Liver (tissue), 8 donors: ENCODE measurements at regions not wholly inside any gene's neighbourhood (a gene's known extent, or its start where the extent isn't known, plus 50 kb on each side); places are given as distances from the start of the nearest gene placed in this dataset.

Source experiments
- DNase-seq: peaks from one replicate; pipeline ENCODE4 v3.0.0-alpha.2; 2017; ENCODE audit warnings: low spot score
- H3K27ac ChIP-seq, 2 donors: one replicate each; pipeline ENCODE4 v1.7.0; 2013; ENCODE audit warnings: inconsistent platforms in 2 of 2, low read length in 2 of 2, control low read depth in 1 of 2, low read depth in 1 of 2, mild to moderate bottlenecking in 1 of 2
- H3K27me3 ChIP-seq, 4 donors: one replicate each; pipeline versions ENCODE4 v1.6.1 to v1.7.0; 2013; ENCODE audit warnings: low read length in 3 of 4, inconsistent platforms in 1 of 4, mild to moderate bottlenecking in 1 of 4, moderate library complexity in 1 of 4; ENCODE audit not compliant: control insufficient read depth in 4 of 4, insufficient read depth in 4 of 4
- H3K36me3 ChIP-seq, 4 donors: one replicate each; pipeline versions ENCODE4 v1.6.1 to v1.7.0; 2013; ENCODE audit warnings: low read length in 3 of 4, mild to moderate bottlenecking in 3 of 4, low read depth in 1 of 4, moderate library complexity in 1 of 4; ENCODE audit not compliant: control insufficient read depth in 4 of 4, insufficient read depth in 3 of 4
- H3K4me1 ChIP-seq, 4 donors: one replicate each; pipeline versions ENCODE4 v1.6.1 to v1.7.0; 2013; ENCODE audit warnings: low read length in 3 of 4, mild to moderate bottlenecking in 3 of 4, moderate library complexity in 1 of 4; ENCODE audit not compliant: control insufficient read depth in 4 of 4, insufficient read depth in 4 of 4
- H3K4me3 ChIP-seq, 3 donors: one replicate each; pipeline versions ENCODE4 v1.6.1 to v1.7.0; 2013; ENCODE audit warnings: low read length in 3 of 3, control low read depth in 1 of 3, low read depth in 1 of 3, mild to moderate bottlenecking in 1 of 3
- H3K9ac ChIP-seq, 2 donors: one replicate each; pipeline ENCODE4 v1.7.0; 2013; ENCODE audit warnings: low read length in 2 of 2, mild to moderate bottlenecking in 2 of 2, moderate library complexity in 2 of 2, control low read depth in 1 of 2, low read depth in 1 of 2
- H3K9me3 ChIP-seq, 4 donors: one replicate each; pipeline versions ENCODE4 v1.6.1 to v1.7.0; 2013; ENCODE audit warnings: low read length in 3 of 4; ENCODE audit not compliant: control insufficient read depth in 4 of 4
- ATF3 ChIP-seq: IDR thresholded peaks from 2 replicates; pipeline ENCODE4 v1.6.1; 2016; ENCODE audit warnings: antibody characterized with exemption
- CTCF ChIP-seq: fragments of 150-350 bp; IDR thresholded peaks from 2 replicates; pipeline ENCODE4 v1.5.1; 2017; ENCODE audit warnings: improper control_type of control experiment, low read depth, low read length; ENCODE audit not compliant: missing input control
- EGR1 ChIP-seq, 2 donors: IDR thresholded peaks; 2 replicates each; pipeline ENCODE4 v1.6.1; 2016 to 2018; ENCODE audit warnings: antibody characterized with exemption in 2 of 2, low read depth in 2 of 2
- FOXA1 ChIP-seq: IDR thresholded peaks from 2 replicates; pipeline ENCODE4 v1.6.1; 2016; ENCODE audit warnings: antibody characterized with exemption
- FOXA2 ChIP-seq: IDR thresholded peaks from 2 replicates; pipeline ENCODE4 v1.6.1; 2016; ENCODE audit warnings: antibody characterized with exemption
- GABPA ChIP-seq, 2 donors: IDR thresholded peaks in 1 of 2; conservative IDR thresholded peaks in 1 of 2; 2 replicates each; pipeline ENCODE4 v1.6.1; 2016; ENCODE audit warnings: antibody characterized with exemption in 2 of 2, mild to moderate bottlenecking in 1 of 2, moderate library complexity in 1 of 2
- HNF4A ChIP-seq, 2 donors: conservative IDR thresholded peaks; 2 replicates each; pipeline ENCODE4 v1.6.1; 2016; ENCODE audit warnings: antibody characterized with exemption in 2 of 2, mild to moderate bottlenecking in 2 of 2
- HNF4G ChIP-seq: IDR thresholded peaks from 2 replicates; pipeline ENCODE4 v1.6.1; 2016; ENCODE audit warnings: antibody characterized with exemption
- JUND ChIP-seq, 2 donors: IDR thresholded peaks; 2 replicates each; pipeline ENCODE4 v1.6.1; 2016; ENCODE audit warnings: antibody characterized with exemption in 2 of 2
- NR2F2 ChIP-seq: IDR thresholded peaks from 2 replicates; pipeline ENCODE4 v1.6.1; 2016; ENCODE audit warnings: antibody characterized with exemption
- RAD21 ChIP-seq, 2 donors: IDR thresholded peaks; 2 replicates each; pipeline ENCODE4 v1.6.1; 2016; ENCODE audit warnings: antibody characterized with exemption in 2 of 2, mild to moderate bottlenecking in 2 of 2
- REST ChIP-seq: IDR thresholded peaks from 2 replicates; pipeline ENCODE4 v1.6.1; 2016; ENCODE audit warnings: antibody characterized with exemption, mild to moderate bottlenecking
- RXRA ChIP-seq, 2 donors: IDR thresholded peaks; 2 replicates each; pipeline ENCODE4 v1.6.1; 2017 to 2018; ENCODE audit warnings: antibody characterized with exemption in 2 of 2, mild to moderate bottlenecking in 1 of 2
- SP1 ChIP-seq: IDR thresholded peaks from 2 replicates; pipeline ENCODE4 v1.6.1; 2018; ENCODE audit warnings: antibody characterized with exemption, mild to moderate bottlenecking
- TAF1 ChIP-seq: conservative IDR thresholded peaks from 2 replicates; pipeline ENCODE4 v1.6.1; 2016; ENCODE audit warnings: antibody characterized with exemption, mild to moderate bottlenecking
- YY1 ChIP-seq: IDR thresholded peaks from 2 replicates; pipeline ENCODE4 v1.6.1; 2016; ENCODE audit warnings: antibody characterized with exemption, mild to moderate bottlenecking
- WGBS: extraction: QIAGEN DNeasy Blood & Tissue Kit; methylation state at CpG from one replicate; pipeline ENCODE4 v1.1.7; 2013; 5-methylcytosine and 5-hydroxymethylcytosine counted together
- TF ChIP-seq, protein P1 (sequence below): IDR thresholded peaks from 2 replicates; pipeline ENCODE4 v1.6.1; 2016; ENCODE audit warnings: antibody characterized with exemption
- TF ChIP-seq, protein P2 (sequence below): IDR thresholded peaks from 2 replicates; pipeline ENCODE4 v1.6.1; 2016; ENCODE audit warnings: antibody characterized with exemption
- donor health status: healthy.
- donor health status: healthy.
- donor health status: healthy.
- donor health status: healthy.
- donor health status: healthy.

GRCh38 chr4:93894995-93895394 is 66.4 kb downstream of the ATOH1 start:
- no peaks in the 10 kb centered on the region for H3K36me3 ChIP-seq
- 50% methylated on average over 2 of the region's 2 CpGs for WGBS
- TF ChIP-seq HNF4G (no peak), RAD21 (IDR thresholded peaks at IDR 0.05) (no peak), NR2F2 (no peak), ATF3 (no peak), RXRA (IDR thresholded peaks at IDR 0.05) (no peak), EGR1 (IDR thresholded peaks at IDR 0.05; ENCODE audit: low read depth in 2 of 2) (no peak), TAF1 (no peak), CTCF (no peak), SP1 (no peak), FOXA2 (no peak), HNF4A (conservative IDR thresholded peaks at IDR 0.05) (no peak), JUND (IDR thresholded peaks at IDR 0.05) (no peak), REST (no peak), GABPA (IDR thresholded peaks at IDR 0.05 in 1 of 2, conservative IDR thresholded peaks at IDR 0.05 in 1 of 2) (no peak), YY1 (no peak), FOXA1 (no peak)
- TF ChIP-seq, protein P1, sequence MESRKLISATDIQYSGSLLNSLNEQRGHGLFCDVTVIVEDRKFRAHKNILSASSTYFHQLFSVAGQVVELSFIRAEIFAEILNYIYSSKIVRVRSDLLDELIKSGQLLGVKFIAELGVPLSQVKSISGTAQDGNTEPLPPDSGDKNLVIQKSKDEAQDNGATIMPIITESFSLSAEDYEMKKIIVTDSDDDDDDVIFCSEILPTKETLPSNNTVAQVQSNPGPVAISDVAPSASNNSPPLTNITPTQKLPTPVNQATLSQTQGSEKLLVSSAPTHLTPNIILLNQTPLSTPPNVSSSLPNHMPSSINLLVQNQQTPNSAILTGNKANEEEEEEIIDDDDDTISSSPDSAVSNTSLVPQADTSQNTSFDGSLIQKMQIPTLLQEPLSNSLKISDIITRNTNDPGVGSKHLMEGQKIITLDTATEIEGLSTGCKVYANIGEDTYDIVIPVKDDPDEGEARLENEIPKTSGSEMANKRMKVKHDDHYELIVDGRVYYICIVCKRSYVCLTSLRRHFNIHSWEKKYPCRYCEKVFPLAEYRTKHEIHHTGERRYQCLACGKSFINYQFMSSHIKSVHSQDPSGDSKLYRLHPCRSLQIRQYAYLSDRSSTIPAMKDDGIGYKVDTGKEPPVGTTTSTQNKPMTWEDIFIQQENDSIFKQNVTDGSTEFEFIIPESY: no peak
- TF ChIP-seq, protein P2, sequence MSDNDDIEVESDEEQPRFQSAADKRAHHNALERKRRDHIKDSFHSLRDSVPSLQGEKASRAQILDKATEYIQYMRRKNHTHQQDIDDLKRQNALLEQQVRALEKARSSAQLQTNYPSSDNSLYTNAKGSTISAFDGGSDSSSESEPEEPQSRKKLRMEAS: no peak

GRCh38 chr4:93896516-93896915 is 68.0 kb downstream of the ATOH1 start:
- WGBS: 43% methylated on average over 1 of the region's 1 CpG
- no peak for DNase-seq
- H3K27me3 ChIP-seq: peaks cover 0 to 2% (median 1%) of the 10 kb centered on the region in 4 donors
- no peak overlapping the region for H3K27ac ChIP-seq
- H3K9ac ChIP-seq: no peak overlapping the region
- no peaks in the 10 kb centered on the region for H3K36me3 ChIP-seq
- H3K9me3 ChIP-seq: no peaks in the 10 kb centered on the region
- no peak overlapping the region for H3K4me3 ChIP-seq
- no peaks in the 10 kb centered on the region for H3K4me1 ChIP-seq
- TF ChIP-seq HNF4G: no peak
- no peak for TF ChIP-seq SP1
- TF ChIP-seq HNF4A (conservative IDR thresholded peaks at IDR 0.05): no peak
- TF ChIP-seq TAF1: no peak
- TF ChIP-seq RXRA (IDR thresholded peaks at IDR 0.05): no peak
- TF ChIP-seq, protein P2: no peak
- no peak for TF ChIP-seq EGR1 (IDR thresholded peaks at IDR 0.05; ENCODE audit: low read depth in 2 of 2)
- TF ChIP-seq GABPA (IDR thresholded peaks at IDR 0.05 in 1 of 2, conservative IDR thresholded peaks at IDR 0.05 in 1 of 2): no peak
- TF ChIP-seq YY1: no peak
- no peak for TF ChIP-seq REST
- no peak for TF ChIP-seq ATF3
- no peak for TF ChIP-seq FOXA1
- no peak for TF ChIP-seq RAD21 (IDR thresholded peaks at IDR 0.05)
- no peak for TF ChIP-seq NR2F2

More at GRCh38 chr4:93894995-93895394, 66.4 kb downstream of the ATOH1 start:
- peaks cover 0 to 2% (median under 1%) of the 10 kb centered on the region in 4 donors for H3K27me3 ChIP-seq
- no peaks in the 10 kb centered on the region for H3K4me1 ChIP-seq
- no peak overlapping the region for H3K9ac ChIP-seq
- DNase-seq: no peak
- H3K4me3 ChIP-seq: no peak overlapping the region
- H3K27ac ChIP-seq: no peak overlapping the region
- H3K9me3 ChIP-seq: no peaks in the 10 kb centered on the region
